Peyer's patch (tissue), 4 donors: ENCODE measurements at regions not wholly inside any gene's neighbourhood (a gene's known extent, or its start where the extent isn't known, plus 50 kb on each side); places are given as distances from the start of the nearest gene placed in this dataset.

Experiments
- DNase-seq, 3 donors: peaks; one replicate each; pipeline ENCODE4 v3.0.0-alpha.2; 2017 to 2019
- H3K27ac ChIP-seq, 4 donors: fragments of 200-600 bp; sonication (generic); one replicate each; pipeline ENCODE4 v1.5.1; 2016 to 2019
- H3K27me3 ChIP-seq, 2 donors: fragments of 200-600 bp; sonication (generic); one replicate each; pipeline ENCODE4 v1.5.1; 2019
- H3K36me3 ChIP-seq, 3 donors: fragments of 200-600 bp; sonication (generic); one replicate each; pipeline ENCODE4 v1.5.1; 2016 to 2019
- H3K4me1 ChIP-seq, 4 donors: fragments of 200-600 bp; sonication (generic); one replicate each; pipeline ENCODE4 v1.5.1; 2016 to 2019
- H3K4me3 ChIP-seq, 4 donors: fragments of 200-600 bp; sonication (generic); 1 replicate in 3 of 4; 2 replicates in 1 of 4; pipeline ENCODE4 v1.5.1; 2016 to 2019; ENCODE audit warnings: mild to moderate bottlenecking in 1 of 4
- H3K9me3 ChIP-seq, 4 donors: fragments of 200-600 bp; sonication (generic); one replicate each; pipeline ENCODE4 v1.5.1; 2016 to 2019; ENCODE audit warnings: mild to moderate bottlenecking in 1 of 4
- POLR2A ChIP-seq, 2 donors: fragments of 450-650 bp; IDR thresholded peaks; one replicate each; pipeline ENCODE4 v1.5.1; 2017; ENCODE audit warnings: antibody characterized with exemption in 2 of 2, mild to moderate bottlenecking in 2 of 2, moderate library complexity in 2 of 2
- TF ChIP-seq, protein P1 (sequence below), 6 experiments: fragments of 450-650 bp in 4 of 6; fragments of 200-600 bp in 2 of 6; sonication (generic) in 1 of 6; IDR thresholded peaks; one replicate each; pipeline ENCODE4 v1.5.1; 2017 to 2019; ENCODE audit warnings: antibody characterized with exemption in 6 of 6, mild to moderate bottlenecking in 3 of 6, moderate library complexity in 1 of 6

DNA sequence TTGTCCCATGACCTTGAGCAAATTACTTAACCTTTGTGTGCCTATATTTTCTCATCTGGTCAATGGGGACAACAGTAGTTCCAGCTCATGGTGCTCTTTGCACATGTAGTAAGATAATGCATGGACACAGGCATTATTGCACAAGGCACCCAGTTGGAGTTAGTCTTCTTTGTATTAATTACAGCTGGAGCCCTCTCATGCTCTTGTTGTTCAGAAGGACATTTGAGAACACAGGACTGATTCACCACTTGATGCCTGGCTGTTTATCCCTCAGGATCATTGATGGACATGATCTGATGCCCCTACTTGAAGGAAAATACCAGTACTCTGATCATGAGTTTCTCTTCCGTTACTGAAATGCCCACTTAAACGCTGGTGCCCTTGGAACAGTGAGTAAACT, 1068.6 kb downstream of the NLGN4Y start:
- TF ChIP-seq POLR2A (IDR thresholded peaks at IDR 0.05), result no peak
- TF ChIP-seq, protein P1, sequence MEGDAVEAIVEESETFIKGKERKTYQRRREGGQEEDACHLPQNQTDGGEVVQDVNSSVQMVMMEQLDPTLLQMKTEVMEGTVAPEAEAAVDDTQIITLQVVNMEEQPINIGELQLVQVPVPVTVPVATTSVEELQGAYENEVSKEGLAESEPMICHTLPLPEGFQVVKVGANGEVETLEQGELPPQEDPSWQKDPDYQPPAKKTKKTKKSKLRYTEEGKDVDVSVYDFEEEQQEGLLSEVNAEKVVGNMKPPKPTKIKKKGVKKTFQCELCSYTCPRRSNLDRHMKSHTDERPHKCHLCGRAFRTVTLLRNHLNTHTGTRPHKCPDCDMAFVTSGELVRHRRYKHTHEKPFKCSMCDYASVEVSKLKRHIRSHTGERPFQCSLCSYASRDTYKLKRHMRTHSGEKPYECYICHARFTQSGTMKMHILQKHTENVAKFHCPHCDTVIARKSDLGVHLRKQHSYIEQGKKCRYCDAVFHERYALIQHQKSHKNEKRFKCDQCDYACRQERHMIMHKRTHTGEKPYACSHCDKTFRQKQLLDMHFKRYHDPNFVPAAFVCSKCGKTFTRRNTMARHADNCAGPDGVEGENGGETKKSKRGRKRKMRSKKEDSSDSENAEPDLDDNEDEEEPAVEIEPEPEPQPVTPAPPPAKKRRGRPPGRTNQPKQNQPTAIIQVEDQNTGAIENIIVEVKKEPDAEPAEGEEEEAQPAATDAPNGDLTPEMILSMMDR (IDR thresholded peaks at IDR 0.05), result no peak
- DNase-seq, result no peak
- no peaks in the 10 kb centered on the region for H3K36me3 ChIP-seq
- H3K27me3 ChIP-seq, result no peaks in the 10 kb centered on the region
- H3K27ac ChIP-seq, result no peak overlapping the region
- no peaks in the 10 kb centered on the region for H3K9me3 ChIP-seq
- H3K4me1 ChIP-seq, result no peaks in the 10 kb centered on the region
- no peak overlapping the region for H3K4me3 ChIP-seq

GRCh38 chrY:15593476-15594160, 1069.3 kb downstream of the NLGN4Y start:
- Histone ChIP-seq H3K9me3 (no peaks in the 10 kb centered on the region), H3K4me3 (no peak overlapping the region), H3K27me3 (no peaks in the 10 kb centered on the region), H3K36me3 (no peaks in the 10 kb centered on the region), H3K27ac (no peak overlapping the region), H3K4me1 (no peaks in the 10 kb centered on the region)
- DNase-seq, result no peak
- no peak for TF ChIP-seq POLR2A (IDR thresholded peaks at IDR 0.05)
- TF ChIP-seq, protein P1 (IDR thresholded peaks at IDR 0.05), result no peak

DNA sequence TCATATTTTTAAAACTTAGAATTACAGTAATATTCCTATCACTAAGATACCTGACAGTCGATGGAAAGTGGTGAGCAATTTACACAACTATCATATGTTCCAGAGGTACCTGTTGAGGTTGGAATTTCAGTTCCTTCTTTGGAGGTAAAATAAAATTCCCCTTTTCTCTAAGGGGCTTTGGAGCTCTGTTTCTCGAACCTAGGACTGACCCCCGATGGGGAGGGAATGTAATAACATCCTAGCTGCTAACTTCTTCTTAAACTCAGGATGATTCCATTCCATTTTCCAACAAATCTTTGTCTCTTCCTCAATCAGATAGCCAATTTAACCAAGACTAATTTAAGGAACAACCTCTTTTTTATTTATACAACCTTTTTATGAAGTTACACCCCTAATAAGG, 1069.8 kb downstream of the NLGN4Y start:
- Histone ChIP-seq H3K27me3 (no peaks in the 10 kb centered on the region), H3K27ac (no peak overlapping the region)

DNA sequence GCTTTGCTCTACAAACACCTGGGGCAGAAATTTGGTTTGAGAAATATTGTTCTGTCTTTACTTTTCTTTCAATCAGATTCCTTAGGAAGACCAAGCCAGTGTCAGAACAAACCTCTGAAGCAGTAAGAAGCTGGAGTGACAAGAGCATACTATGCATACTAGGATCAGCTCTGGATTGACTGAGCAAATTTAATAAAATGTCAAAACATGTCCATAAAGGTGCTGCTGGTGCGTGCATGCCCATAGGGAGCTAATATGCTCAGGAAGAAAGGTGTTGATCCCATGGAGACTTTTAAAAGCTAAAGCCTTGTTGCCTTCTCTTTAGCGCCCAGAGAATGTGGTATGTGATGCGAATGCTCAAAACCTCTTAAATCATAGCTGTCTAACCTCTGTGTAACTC, 1076.2 kb downstream of the NLGN4Y start:
- H3K4me1 ChIP-seq, result no peaks in the 10 kb centered on the region
- no peak overlapping the region for H3K27ac ChIP-seq
- H3K36me3 ChIP-seq, result no peaks in the 10 kb centered on the region
- H3K9me3 ChIP-seq, result no peaks in the 10 kb centered on the region
- TF ChIP-seq POLR2A (IDR thresholded peaks at IDR 0.05), result no peak
- TF ChIP-seq, protein P1 (IDR thresholded peaks at IDR 0.05), result no peak
- no peak overlapping the region for H3K4me3 ChIP-seq
- no peaks in the 10 kb centered on the region for H3K27me3 ChIP-seq
- DNase-seq, result no peak

More for the DNA sequence above, 1069.8 kb downstream of the NLGN4Y start:
- Histone ChIP-seq H3K4me3 (no peak overlapping the region), H3K9me3 (no peaks in the 10 kb centered on the region), H3K36me3 (no peaks in the 10 kb centered on the region), H3K4me1 (no peaks in the 10 kb centered on the region)
- TF ChIP-seq, protein P1 (IDR thresholded peaks at IDR 0.05), result no peak
- TF ChIP-seq POLR2A (IDR thresholded peaks at IDR 0.05), result no peak
- no peak for DNase-seq

GRCh38 chrY:15624370-15624769, 1100.0 kb downstream of the NLGN4Y start:
- H3K36me3 ChIP-seq, result no peaks in the 10 kb centered on the region
- H3K9me3 ChIP-seq, result no peaks in the 10 kb centered on the region
- no peak for DNase-seq
- no peak overlapping the region for H3K4me3 ChIP-seq
- TF ChIP-seq POLR2A (IDR thresholded peaks at IDR 0.05), result no peak
- TF ChIP-seq, protein P1 (IDR thresholded peaks at IDR 0.05), result no peak
- no peaks in the 10 kb centered on the region for H3K4me1 ChIP-seq
- no peaks in the 10 kb centered on the region for H3K27me3 ChIP-seq
- no peak overlapping the region for H3K27ac ChIP-seq

- TF ChIP-seq, protein P1 (IDR thresholded peaks at IDR 0.05), result no peak
- TF ChIP-seq POLR2A (IDR thresholded peaks at IDR 0.05), result no peak
- no peak overlapping the region for H3K27ac ChIP-seq
- no peak for DNase-seq
- H3K9me3 ChIP-seq, result no peaks in the 10 kb centered on the region
- H3K36me3 ChIP-seq, result no peaks in the 10 kb centered on the region
- H3K4me3 ChIP-seq, result no peak overlapping the region
- H3K4me1 ChIP-seq, result no peaks in the 10 kb centered on the region
- no peaks in the 10 kb centered on the region for H3K27me3 ChIP-seq
These were observed 1100.6 kb downstream of the NLGN4Y start for GRCh38 chrY:15624928-15625327.
